Endothelial cell of umbilical vein (primary cell): ENCODE measurements at regions not wholly inside any gene's neighbourhood (a gene's known extent, or its start where the extent isn't known, plus 50 kb on each side); places are given as distances from the start of the nearest gene placed in this dataset.

Source experiments
- CTCF ChIP-seq, 2 donors: IDR thresholded peaks; 1 replicate in 1 of 2; 2 replicates in 1 of 2; pipeline ENCODE4 v1.5.1; 2011; ENCODE audit warnings: low read length in 2 of 2, mild to moderate bottlenecking in 2 of 2, moderate library complexity in 2 of 2, control low read depth in 1 of 2, inconsistent platforms in 1 of 2, low read depth in 1 of 2; ENCODE audit not compliant: insufficient read depth in 1 of 2; ENCODE audit errors: extremely low read depth in 1 of 2
- EZH2 ChIP-seq: IDR thresholded peaks from 2 replicates; pipeline ENCODE4 v1.6.1; 2012; ENCODE audit warnings: borderline replicate concordance, low read depth, mild to moderate bottlenecking, moderate library complexity, low read length, inconsistent platforms; ENCODE audit not compliant: severe bottlenecking
- FOS ChIP-seq: IDR thresholded peaks from 2 replicates; pipeline ENCODE4 v1.6.1; 2011; ENCODE audit warnings: mild to moderate bottlenecking, low read length, moderate library complexity, borderline replicate concordance; ENCODE audit not compliant: insufficient read depth
- GATA2 ChIP-seq: IDR thresholded peaks from 2 replicates; pipeline ENCODE4 v1.7.0; 2011; ENCODE audit warnings: low read depth, mild to moderate bottlenecking, moderate library complexity, mixed read lengths, low read length; ENCODE audit not compliant: insufficient read length, insufficient read depth
- JUN ChIP-seq: IDR thresholded peaks from 2 replicates; pipeline ENCODE4 v1.6.1; 2011; ENCODE audit warnings: borderline replicate concordance, low read depth; ENCODE audit not compliant: insufficient read length, insufficient read depth
- MAX ChIP-seq: IDR thresholded peaks from 2 replicates; pipeline ENCODE4 v1.6.1; 2011; ENCODE audit not compliant: insufficient read depth, insufficient read length
- MYC ChIP-seq: IDR thresholded peaks from one replicate; pipeline ENCODE4 v1.6.1; 2011; ENCODE audit warnings: mild to moderate bottlenecking, low read depth, low read length
- POLR2A ChIP-seq: IDR thresholded peaks from 2 replicates; pipeline ENCODE4 v1.6.1; 2012; ENCODE audit warnings: low read depth, mild to moderate bottlenecking, control low read depth, low read length
- POLR2AphosphoS5 ChIP-seq: IDR thresholded peaks from 2 replicates; pipeline ENCODE4 v1.6.1; 2012; ENCODE audit warnings: low read depth, mild to moderate bottlenecking, control low read depth, low read length, moderate library complexity; ENCODE audit not compliant: insufficient read depth

GRCh38 chr13:97766749-97767148, 186.7 kb upstream of the IPO5 start:
- no peak for TF ChIP-seq POLR2AphosphoS5
- no peak for TF ChIP-seq EZH2
- TF ChIP-seq JUN, result no peak
- no peak for TF ChIP-seq GATA2
- no peak for TF ChIP-seq POLR2A
- TF ChIP-seq CTCF (IDR thresholded peaks at IDR 0.05; ENCODE audit: extremely low read depth in 1 of 2, insufficient read depth in 1 of 2, low read depth in 1 of 2, low read length in 2 of 2), result no peak
- TF ChIP-seq MYC, result no peak
- no peak for TF ChIP-seq MAX
- no peak for TF ChIP-seq FOS
